ENCODE measurements at regions not wholly inside any gene's neighbourhood (a gene's known extent, or its start where the extent isn't known, plus 50 kb on each side); places are given as distances from the start of the nearest gene placed in this dataset.

DNA sequence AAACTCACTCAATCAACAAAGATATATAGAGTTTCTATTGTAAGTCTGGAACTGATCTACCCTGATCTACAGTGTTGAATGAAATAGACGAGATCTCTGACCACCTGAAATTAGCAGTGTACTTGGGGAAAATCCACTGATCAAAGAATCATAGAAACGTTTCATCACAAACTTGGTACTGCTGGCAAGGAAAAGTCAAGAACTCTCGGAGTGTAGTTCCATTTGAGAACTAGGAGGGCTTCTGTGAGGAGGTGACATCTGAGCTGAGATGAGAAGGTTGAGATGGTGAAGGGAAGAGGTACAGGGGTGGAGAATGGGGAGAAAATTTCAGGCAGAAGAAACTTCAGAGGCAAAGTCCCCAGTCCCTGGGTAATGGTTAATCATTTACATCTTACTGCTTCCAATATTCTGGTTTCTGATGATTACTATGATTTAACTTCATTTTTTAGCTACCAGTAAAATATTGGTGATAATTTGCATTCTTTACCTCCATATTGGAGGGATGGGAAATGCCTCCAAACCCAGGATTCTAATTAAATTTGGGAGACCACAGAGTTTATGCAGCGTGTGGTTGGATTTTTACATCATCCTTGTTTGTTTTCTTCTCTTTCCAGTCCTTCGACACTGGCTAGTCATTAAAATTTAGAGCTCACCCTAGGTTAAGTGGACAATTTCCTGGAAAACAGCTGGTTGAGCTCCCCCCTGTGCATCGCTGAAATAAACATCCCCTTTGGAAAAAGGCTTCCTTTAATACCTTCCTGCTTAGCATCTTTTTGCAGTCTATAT, 191.9 kb downstream of the BCAS1 start:
- no peaks in the 10 kb centered on the region for H3K36me3 Mint-ChIP-seq
- Histone ChIP-seq H3K36me3 (ENCODE audit: insufficient read depth, low read length) (no peaks in the 10 kb centered on the region), H3K27me3 (ENCODE audit: insufficient read depth, low read length) (no peaks in the 10 kb centered on the region), H3K4me3 (ENCODE audit: low read length in 2 of 2) (no peak overlapping the region), H3K4me1 (ENCODE audit: insufficient read depth, low read length) (peaks cover 13% of the 10 kb centered on the region), H3K27ac (ENCODE audit: low read depth, low read length) (no peak overlapping the region), H3K9me3 (ENCODE audit: control insufficient read depth in 1 of 2, low read length in 2 of 2) (no peaks in the 10 kb centered on the region)
- no peaks in the 10 kb centered on the region for H3K27me3 Mint-ChIP-seq
- intact Hi-C loops (cut with micrococcal nuclease): no loop called here
- POLR2A ChIA-PET (ENCODE audit: partially characterized antibody): interaction anchor here (0.8 kb wide), 1 partner anchor 21 kb away, joined by 3 read pairs; no protein-coding TSS in a partner anchor
- DNase-seq: no peak
- H3K27ac Mint-ChIP-seq: no peak overlapping the region
- CTCF ChIA-PET (ENCODE audit: partially characterized antibody): interaction anchor here (1.4 to 2.0 kb wide), 2 partner anchors 37 to 61 kb away, joined by 6 read pairs; no protein-coding TSS in a partner anchor
- peaks cover under 1 to 34% (median 13%) of the 10 kb centered on the region in 4 donors for H3K4me1 Mint-ChIP-seq
- H3K4me3 Mint-ChIP-seq: no peak overlapping the region
- H3K9me3 Mint-ChIP-seq: no peaks in the 10 kb centered on the region

- intact Hi-C loops (cut with micrococcal nuclease): no loop called here
- ChIA-PET POLR2A (ENCODE audit: partially characterized antibody) (no interaction called here), CTCF (ENCODE audit: partially characterized antibody) (no interaction called here)
- peaks cover 0 to 4% of the 10 kb centered on the region in 2 donors for H3K36me3 Mint-ChIP-seq
- Histone ChIP-seq H3K27me3 (ENCODE audit: insufficient read depth, low read length) (no peaks in the 10 kb centered on the region), H3K27ac (ENCODE audit: low read depth, low read length) (no peak overlapping the region), H3K9me3 (ENCODE audit: control insufficient read depth in 1 of 2, low read length in 2 of 2) (no peaks in the 10 kb centered on the region), H3K4me1 (ENCODE audit: insufficient read depth, low read length) (peaks cover 27% of the 10 kb centered on the region), H3K36me3 (ENCODE audit: insufficient read depth, low read length) (no peaks in the 10 kb centered on the region), H3K4me3 (ENCODE audit: low read length in 2 of 2) (no peak overlapping the region)
- H3K27ac Mint-ChIP-seq: peak overlapping the region in 3 of 7 donors; percentile 17 to 83 (median 69)
- H3K9me3 Mint-ChIP-seq: peaks cover 0 to 3% (median 0%) of the 10 kb centered on the region in 8 donors
- peaks cover 0 to 2% of the 10 kb centered on the region in 2 donors for H3K27me3 Mint-ChIP-seq
- DNase-seq: no peak
- H3K4me1 Mint-ChIP-seq: peaks cover 16 to 49% (median 28%) of the 10 kb centered on the region in 4 donors
- H3K4me3 Mint-ChIP-seq: no peak overlapping the region
Measured at GRCh38 chr20:53876956-53877355, 193.4 kb downstream of the BCAS1 start.

DNA sequence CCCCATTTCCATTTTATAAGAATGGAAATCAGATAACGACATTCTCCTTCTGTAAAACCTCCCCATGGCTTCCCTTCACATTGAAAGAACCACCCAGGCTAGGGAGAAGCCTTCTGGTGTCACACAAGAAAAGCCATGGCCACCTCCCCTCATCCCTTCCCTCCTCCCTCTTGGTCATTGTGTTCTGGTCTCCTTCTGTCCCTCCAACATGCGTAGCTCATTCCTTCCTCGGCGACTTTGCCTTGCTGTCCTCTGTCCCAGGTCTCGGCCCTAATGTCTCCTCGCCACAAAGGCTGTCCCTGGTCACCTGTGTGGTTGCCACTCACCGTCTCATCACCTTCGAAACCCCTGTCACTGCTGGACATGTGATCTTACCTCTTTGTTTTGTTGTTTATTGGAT, 193.9 kb downstream of the BCAS1 start:
- Mint-ChIP-seq H3K4me3 (peak overlapping the region in 1 of 8 donors; percentile 44), H3K4me1 (peaks cover 21 to 53% (median 31%) of the 10 kb centered on the region in 4 donors), H3K27ac (peak overlapping the region in 5 of 7 donors; percentile 17 to 83 (median 25)), H3K36me3 (peaks cover 0 to 4% of the 10 kb centered on the region in 2 donors), H3K9me3 (peaks cover 0 to 3% (median 0%) of the 10 kb centered on the region in 8 donors), H3K27me3 (peaks cover 0 to 2% of the 10 kb centered on the region in 2 donors)
- Histone ChIP-seq H3K4me1 (ENCODE audit: insufficient read depth, low read length) (peaks cover 32% of the 10 kb centered on the region), H3K4me3 (ENCODE audit: low read length in 2 of 2) (no peak overlapping the region), H3K9me3 (ENCODE audit: control insufficient read depth in 1 of 2, low read length in 2 of 2) (no peaks in the 10 kb centered on the region), H3K27me3 (ENCODE audit: insufficient read depth, low read length) (no peaks in the 10 kb centered on the region), H3K36me3 (ENCODE audit: insufficient read depth, low read length) (no peaks in the 10 kb centered on the region), H3K27ac (ENCODE audit: low read depth, low read length) (no peak overlapping the region)
- no peak for DNase-seq
- CTCF ChIA-PET (ENCODE audit: partially characterized antibody): no interaction called here
- intact Hi-C loops (cut with micrococcal nuclease): no loop called here
- POLR2A ChIA-PET (ENCODE audit: partially characterized antibody): no interaction called here

GRCh38 chr20:53875452-53875851, 194.9 kb downstream of the BCAS1 start:
- Histone ChIP-seq H3K36me3 (ENCODE audit: insufficient read depth, low read length) (no peaks in the 10 kb centered on the region), H3K27me3 (ENCODE audit: insufficient read depth, low read length) (no peaks in the 10 kb centered on the region), H3K9me3 (ENCODE audit: control insufficient read depth in 1 of 2, low read length in 2 of 2) (no peaks in the 10 kb centered on the region), H3K27ac (ENCODE audit: low read depth, low read length) (no peak overlapping the region), H3K4me1 (ENCODE audit: insufficient read depth, low read length) (peaks cover 42% of the 10 kb centered on the region), H3K4me3 (ENCODE audit: low read length in 2 of 2) (no peak overlapping the region)
- Mint-ChIP-seq H3K9me3 (peaks cover 0 to 3% (median 0%) of the 10 kb centered on the region in 8 donors), H3K27ac (peak overlapping the region in 5 of 7 donors; percentile 61 to 97 (median 79)), H3K4me1 (peaks cover 23 to 62% (median 34%) of the 10 kb centered on the region in 4 donors), H3K27me3 (peaks cover 0 to 2% of the 10 kb centered on the region in 2 donors), H3K4me3 (peak overlapping the region in 2 of 8 donors; percentile 20 to 34), H3K36me3 (peaks cover 0 to 4% of the 10 kb centered on the region in 2 donors)
- intact Hi-C loops (cut with micrococcal nuclease): no loop called here
- DNase-seq: no peak
- POLR2A ChIA-PET (ENCODE audit: partially characterized antibody): interaction anchor here (1.0 kb wide), 1 partner anchor 40 kb away, joined by 4 read pairs; no protein-coding TSS in a partner anchor
- CTCF ChIA-PET (ENCODE audit: partially characterized antibody): no interaction called here

- CTCF ChIA-PET (ENCODE audit: partially characterized antibody): interaction anchor here (1.0 to 5.9 kb wide), 2 partner anchors 11 to 42 kb away, joined by 3 to 61 read pairs; no protein-coding TSS in a partner anchor
- Mint-ChIP-seq H3K4me1 (peaks cover 27 to 70% (median 38%) of the 10 kb centered on the region in 4 donors), H3K9me3 (peaks cover 0 to 3% (median 0%) of the 10 kb centered on the region in 8 donors), H3K36me3 (peaks cover 0 to 4% of the 10 kb centered on the region in 2 donors), H3K27me3 (peaks cover 0 to 2% of the 10 kb centered on the region in 2 donors), H3K4me3 (peak overlapping the region in 1 of 8 donors; percentile 21), H3K27ac (peak overlapping the region in 3 of 7 donors; percentile 64 to 97 (median 65))
- Histone ChIP-seq H3K36me3 (ENCODE audit: insufficient read depth, low read length) (no peaks in the 10 kb centered on the region), H3K4me1 (ENCODE audit: insufficient read depth, low read length) (peaks cover 49% of the 10 kb centered on the region), H3K27ac (ENCODE audit: low read depth, low read length) (no peak overlapping the region), H3K27me3 (ENCODE audit: insufficient read depth, low read length) (no peaks in the 10 kb centered on the region), H3K4me3 (ENCODE audit: low read length in 2 of 2) (no peak overlapping the region), H3K9me3 (ENCODE audit: control insufficient read depth in 1 of 2, low read length in 2 of 2) (no peaks in the 10 kb centered on the region)
- POLR2A ChIA-PET (ENCODE audit: partially characterized antibody): interaction anchor here (0.7 to 3.1 kb wide), 2 partner anchors 25 to 333 kb away, joined by 4 to 33 read pairs; no protein-coding TSS in a partner anchor
- intact Hi-C loops (cut with micrococcal nuclease): no loop called here
- DNase-seq: no peak
Measured at GRCh38 chr20:53874706-53875105, 195.7 kb downstream of the BCAS1 start.

DNA sequence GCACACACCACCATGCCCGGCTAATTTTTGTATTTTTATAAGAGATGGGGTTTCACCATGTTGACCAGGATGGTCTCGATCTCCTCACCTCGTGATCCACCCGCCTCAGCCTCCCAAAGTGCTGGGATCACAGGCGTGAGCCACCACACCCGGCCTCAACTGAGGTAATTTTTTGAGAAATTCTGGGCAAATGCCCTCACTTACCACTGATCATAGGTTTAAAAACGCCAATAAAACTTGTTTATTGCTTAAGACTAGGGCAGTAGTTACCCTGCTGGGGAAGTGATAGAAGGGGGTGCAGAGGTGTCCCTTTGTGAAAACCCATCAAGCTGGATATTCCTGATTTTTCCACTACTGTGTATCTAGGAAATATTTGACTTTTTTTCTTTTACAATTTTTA, 196.3 kb downstream of the BCAS1 start:
- no peaks in the 10 kb centered on the region for H3K9me3 ChIP-seq (ENCODE audit: control insufficient read depth in 1 of 2, low read length in 2 of 2)
- Mint-ChIP-seq H3K4me3 (peak overlapping the region in 2 of 8 donors; percentile 61 to 86), H3K4me1 (peaks cover 32 to 76% (median 42%) of the 10 kb centered on the region in 4 donors), H3K27ac (peak overlapping the region in 5 of 7 donors; percentile 18 to 99 (median 97)), H3K36me3 (peaks cover 0 to 4% of the 10 kb centered on the region in 2 donors), H3K9me3 (peaks cover 0 to 3% (median 0%) of the 10 kb centered on the region in 8 donors), H3K27me3 (peaks cover 0 to 2% of the 10 kb centered on the region in 2 donors)
- CTCF ChIA-PET (ENCODE audit: partially characterized antibody): interaction anchor here (1.0 to 5.9 kb wide), 4 partner anchors 12 to 272 kb away, joined by 3 to 61 read pairs (median 8); no protein-coding TSS in a partner anchor
- DNase-seq: no peak
- H3K27me3 ChIP-seq (ENCODE audit: insufficient read depth, low read length): no peaks in the 10 kb centered on the region
- H3K27ac ChIP-seq (ENCODE audit: low read depth, low read length): no peak overlapping the region
- intact Hi-C loops (cut with micrococcal nuclease): no loop called here
- peaks cover 55% of the 10 kb centered on the region for H3K4me1 ChIP-seq (ENCODE audit: insufficient read depth, low read length)
- no peak overlapping the region for H3K4me3 ChIP-seq (ENCODE audit: low read length in 2 of 2)
- H3K36me3 ChIP-seq (ENCODE audit: insufficient read depth, low read length): no peaks in the 10 kb centered on the region
- POLR2A ChIA-PET (ENCODE audit: partially characterized antibody): interaction anchor here (0.7 to 4.3 kb wide), 3 partner anchors 25 to 312 kb away, joined by 3 to 77 read pairs (median 33); no protein-coding TSS in a partner anchor

DNA sequence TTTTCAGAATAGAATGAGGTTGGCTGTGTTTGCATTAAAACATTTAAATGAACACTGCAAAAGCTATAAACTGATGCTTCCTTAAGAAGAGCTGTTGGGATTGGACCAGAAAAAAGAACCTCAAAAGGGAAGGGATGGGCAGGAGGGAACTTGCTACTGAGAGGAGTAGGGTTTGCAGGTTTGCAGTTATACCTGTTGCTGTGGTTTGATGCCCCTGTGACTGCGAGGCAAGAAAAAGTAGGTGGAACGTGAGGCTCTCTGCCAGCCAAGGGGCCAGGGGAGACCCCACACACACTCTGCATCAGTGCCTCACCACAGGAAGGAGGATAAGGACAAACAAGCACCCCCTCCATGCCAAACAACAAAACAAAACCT, 197.2 kb downstream of the BCAS1 start:
- peak overlapping the region; percentile 93 to 99 (median 97) for H3K27ac Mint-ChIP-seq
- Histone ChIP-seq H3K27me3 (ENCODE audit: insufficient read depth, low read length) (no peaks in the 10 kb centered on the region), H3K4me1 (ENCODE audit: insufficient read depth, low read length) (peaks cover 55% of the 10 kb centered on the region), H3K27ac (ENCODE audit: low read depth, low read length) (peak overlapping the region; percentile 41), H3K4me3 (ENCODE audit: low read length in 2 of 2) (peak overlapping the region; percentile 34 to 49), H3K36me3 (ENCODE audit: insufficient read depth, low read length) (no peaks in the 10 kb centered on the region), H3K9me3 (ENCODE audit: control insufficient read depth in 1 of 2, low read length in 2 of 2) (no peaks in the 10 kb centered on the region)
- ChIA-PET CTCF (ENCODE audit: partially characterized antibody) (interaction anchor here (0.6 to 5.9 kb wide), 9 partner anchors 8 to 293 kb away, joined by 3 to 61 read pairs (median 5); no protein-coding TSS in a partner anchor), POLR2A (ENCODE audit: partially characterized antibody) (interaction anchor here (0.7 to 4.3 kb wide), 28 partner anchors 8 to 1463 kb away, joined by 3 to 77 read pairs (median 5); partner anchors contain the start of gene ZNF217)
- no peak for DNase-seq
- peaks cover 0 to 4% of the 10 kb centered on the region in 2 donors for H3K36me3 Mint-ChIP-seq
- H3K27me3 Mint-ChIP-seq: peaks cover 0 to 2% of the 10 kb centered on the region in 2 donors
- H3K4me3 Mint-ChIP-seq: peak overlapping the region; percentile 83 to 93 (median 87)
- peaks cover 0 to 3% (median 0%) of the 10 kb centered on the region in 8 donors for H3K9me3 Mint-ChIP-seq
- peaks cover 32 to 75% (median 42%) of the 10 kb centered on the region in 4 donors for H3K4me1 Mint-ChIP-seq
- intact Hi-C loops (cut with micrococcal nuclease): loop anchor here (2.0 kb wide), 2 partner anchors 120 to 166 kb away; no protein-coding TSS in a partner anchor
